ENCODE measurements at regions not wholly inside any gene's neighbourhood (a gene's known extent, or its start where the extent isn't known, plus 50 kb on each side); places are given as distances from the start of the nearest gene placed in this dataset.

- ChIA-PET CTCF (no interaction called here), POLR2A (ENCODE audit: unreplicated experiment) (no interaction called here)
- Histone ChIP-seq H3K4me2 (ENCODE audit: low read depth, low read length) (no peak overlapping the region), H3K56ac (ENCODE audit: extremely low read depth, insufficient read depth, low read length) (no peak overlapping the region), H2AK5ac (ENCODE audit: low read depth, low read length) (no peak overlapping the region), H3K4me3 (ENCODE audit: insufficient read depth, low read depth, low read length) (no peak overlapping the region), H3K9ac (ENCODE audit: low read depth, low read length) (no peak overlapping the region), H3K9me3 (ENCODE audit: control insufficient read depth, insufficient read depth, low read length) (no peaks in the 10 kb centered on the region), H2BK20ac (ENCODE audit: low read depth, low read length) (no peak overlapping the region), H4K8ac (ENCODE audit: low read depth in 2 of 2, low read length in 2 of 2) (no peak overlapping the region), H2AFZ (replicated peaks; ENCODE audit: low read length, poor library complexity) (no peak overlapping the region), H2BK15ac (ENCODE audit: low read depth, low read length) (no peak overlapping the region), H3K9me1 (ENCODE audit: insufficient read depth, low read length) (no peaks in the 10 kb centered on the region), H3K79me1 (ENCODE audit: low read depth in 1 of 2, low read length in 2 of 2) (no peaks in the 10 kb centered on the region), H2BK120ac (ENCODE audit: low read depth, low read length) (no peak overlapping the region), H3K4me1 (ENCODE audit: control insufficient read depth, insufficient read depth, low read length) (no peaks in the 10 kb centered on the region), H4K91ac (ENCODE audit: insufficient read depth, low read depth, low read length) (no peak overlapping the region), H3K14ac (replicated peaks; ENCODE audit: low read depth, low read length) (no peak overlapping the region), H2BK5ac (ENCODE audit: low read depth, low read length, poor library complexity, severe bottlenecking) (no peak overlapping the region), H3K27ac (ENCODE audit: insufficient read depth, low read length) (no peak overlapping the region), H3K4ac (ENCODE audit: low read depth, low read length) (no peak overlapping the region), H3K27me3 (ENCODE audit: control insufficient read depth, insufficient read depth, low read length) (no peaks in the 10 kb centered on the region), H3K18ac (ENCODE audit: low read depth, low read length) (no peak overlapping the region), H2AK9ac (replicated peaks; ENCODE audit: low read depth, low read length, poor library complexity) (no peak overlapping the region), H3K23ac (ENCODE audit: low read depth, low read length) (no peak overlapping the region), H4K20me1 (ENCODE audit: insufficient read depth, low read length) (no peaks in the 10 kb centered on the region), H3K36me3 (ENCODE audit: control insufficient read depth, insufficient read depth, low read length) (no peaks in the 10 kb centered on the region), H4K5ac (ENCODE audit: low read depth, low read length) (no peak overlapping the region)
- dilution Hi-C loops (cut with HindIII; ENCODE audit: low sequenced_read_pairs, unreplicated experiment): no loop called here
- no TSS peak for BruUV-seq (replicated peaks)
- intact Hi-C loops (cut with micrococcal nuclease): no loop called here
- ATAC-seq (ENCODE audit: low read depth) (no peak), DNase-seq (no peak)
- TF ChIP-seq USF2 (IDR thresholded peaks at IDR 0.05; ENCODE audit: low read depth, low read length) (no peak), BHLHE40 (IDR thresholded peaks at IDR 0.05; ENCODE audit: low read depth, low read length) (no peak), FOS (IDR thresholded peaks at IDR 0.05; ENCODE audit: low read depth, low read length) (no peak), RFX5 (IDR thresholded peaks at IDR 0.05; ENCODE audit: low read depth, low read length) (no peak), RAD21 (IDR thresholded peaks at IDR 0.05; ENCODE audit: low read length) (no peak), MAZ (IDR thresholded peaks at IDR 0.05; ENCODE audit: borderline replicate concordance, low read depth, low read length) (no peak), NFE2L2 (IDR thresholded peaks at IDR 0.05; ENCODE audit: low read depth, low read length) (no peak), POLR2A (IDR thresholded peaks at IDR 0.05; ENCODE audit: low read depth, low read length) (no peak), ELK1 (IDR thresholded peaks at IDR 0.05; ENCODE audit: borderline replicate concordance, low read depth, low read length) (no peak), SMC3 (IDR thresholded peaks at IDR 0.05; ENCODE audit: low read depth, low read length) (no peak), MAFK (IDR thresholded peaks at IDR 0.05; ENCODE audit: low read depth, low read length) (no peak)
- in situ Hi-C loops (cut with MboI; ENCODE audit: low sequenced_read_pairs): no loop called here
Observed at GRCh38 chr20:58071298-58071697, 157.2 kb downstream of the ANKRD60 start.

Data from IMR-90 (cell line).